OCI-LY7 (cell line): ENCODE measurements at regions not wholly inside any gene's neighbourhood (a gene's known extent, or its start where the extent isn't known, plus 50 kb on each side); places are given as distances from the start of the nearest gene placed in this dataset.

Experiments used
- BruUV-seq: library from RNA; stranded (reverse); fragments of 400-500 nt; replicated peaks from 2 replicates; lab custom pipeline; 2021; lab: Mats Ljungman, UMichigan
- CTCF ChIA-PET: fragments of 300-600 bp; sonication (Branson Sonifier 250); formaldehyde crosslinking; loops from one replicate; lab custom pipeline; 2022; ENCODE audit warnings: antibody characterized with exemption; ENCODE audit not compliant: unreplicated experiment; lab: Charles Lee
- POLR2A ChIA-PET: fragments of 300-600 bp; sonication (Branson Sonifier 250); formaldehyde crosslinking; loops from one replicate; lab custom pipeline; 2022; ENCODE audit warnings: antibody characterized with exemption; lab: Charles Lee
- DNase-seq: peaks from one replicate; pipeline ENCODE4 v3.0.0-alpha.2; 2015; ENCODE audit warnings: low spot score
- H2AFZ ChIP-seq: fragments of 200-600 bp; sonication (generic), shearing (Covaris generic); 2 replicates; pipeline ENCODE4 v1.6.1; 2014; ENCODE audit warnings: mild to moderate bottlenecking, antibody characterized with exemption, low read length, moderate library complexity
- H3K27ac ChIP-seq: fragments of 200-600 bp; sonication (generic); 2 replicates; pipeline ENCODE4 v1.5.1; 2014; ENCODE audit warnings: mixed run types, low read depth, mild to moderate bottlenecking, moderate library complexity, low read length, inconsistent platforms; ENCODE audit not compliant: poor library complexity, severe bottlenecking
- H3K36me3 ChIP-seq: fragments of 200-600 bp; sonication (generic); 2 replicates; pipeline ENCODE4 v1.6.1; 2014; ENCODE audit warnings: mild to moderate bottlenecking, antibody characterized with exemption, low read length, moderate library complexity, mixed read lengths; ENCODE audit not compliant: insufficient read depth
- H3K4me1 ChIP-seq: fragments of 200-600 bp; sonication (generic); 2 replicates; pipeline ENCODE4 v1.5.1; 2014; ENCODE audit warnings: mild to moderate bottlenecking, low read length; ENCODE audit not compliant: insufficient read depth, poor library complexity, severe bottlenecking
- H3K4me2 ChIP-seq: fragments of 200-600 bp; sonication (generic); 2 replicates; pipeline ENCODE4 v1.6.1; 2014; ENCODE audit warnings: mild to moderate bottlenecking, low read length
- H3K4me3 ChIP-seq: fragments of 200-600 bp; sonication (generic); 2 replicates; pipeline ENCODE4 v1.5.1; 2014; ENCODE audit warnings: mild to moderate bottlenecking, low read depth, low read length; ENCODE audit not compliant: poor library complexity, severe bottlenecking
- H3K79me2 ChIP-seq: fragments of 200-600 bp; sonication (generic); 2 replicates; pipeline ENCODE4 v1.6.1; 2016; ENCODE audit warnings: low read depth, mild to moderate bottlenecking, low read length, moderate library complexity, mixed read lengths; ENCODE audit not compliant: insufficient read depth
- H3K9me2 ChIP-seq: fragments of 200-600 bp; sonication (generic); 2 replicates; pipeline ENCODE4 v1.6.1; 2016; ENCODE audit warnings: mild to moderate bottlenecking, low read length, mixed read lengths; ENCODE audit not compliant: insufficient read depth
- H3K9me3 ChIP-seq: fragments of 200-600 bp; sonication (generic); 2 replicates; pipeline ENCODE4 v1.6.1; 2014; ENCODE audit warnings: mild to moderate bottlenecking, mixed run types, low read length, mixed read lengths
- H4K20me1 ChIP-seq: fragments of 200-600 bp; sonication (generic); 2 replicates; pipeline ENCODE4 v1.6.1; 2014; ENCODE audit warnings: mild to moderate bottlenecking, antibody characterized with exemption, low read length, moderate library complexity, mixed read lengths; ENCODE audit not compliant: insufficient read depth
- EZH2phosphoT487 ChIP-seq: fragments of 200-600 bp; sonication (generic); IDR thresholded peaks from 2 replicates; pipeline ENCODE4 v1.6.1; 2018; ENCODE audit warnings: low read depth, borderline replicate concordance, mild to moderate bottlenecking, mixed run types, antibody characterized with exemption, low read length, moderate library complexity, mixed read lengths
- intact Hi-C: fragments of 100-400 bp; cut with micrococcal nuclease; formaldehyde crosslinking; loops from one replicate; pipeline ENCODE4 v1.10.0; 2022; ENCODE audit not compliant: unreplicated experiment
- TF ChIP-seq, protein P1 (sequence below): fragments of 200-600 bp; sonication (generic); conservative IDR thresholded peaks from 2 replicates; pipeline ENCODE4 v1.5.1; 2014; ENCODE audit warnings: mild to moderate bottlenecking, antibody characterized with exemption, low read length, moderate library complexity, mixed read lengths

DNA sequence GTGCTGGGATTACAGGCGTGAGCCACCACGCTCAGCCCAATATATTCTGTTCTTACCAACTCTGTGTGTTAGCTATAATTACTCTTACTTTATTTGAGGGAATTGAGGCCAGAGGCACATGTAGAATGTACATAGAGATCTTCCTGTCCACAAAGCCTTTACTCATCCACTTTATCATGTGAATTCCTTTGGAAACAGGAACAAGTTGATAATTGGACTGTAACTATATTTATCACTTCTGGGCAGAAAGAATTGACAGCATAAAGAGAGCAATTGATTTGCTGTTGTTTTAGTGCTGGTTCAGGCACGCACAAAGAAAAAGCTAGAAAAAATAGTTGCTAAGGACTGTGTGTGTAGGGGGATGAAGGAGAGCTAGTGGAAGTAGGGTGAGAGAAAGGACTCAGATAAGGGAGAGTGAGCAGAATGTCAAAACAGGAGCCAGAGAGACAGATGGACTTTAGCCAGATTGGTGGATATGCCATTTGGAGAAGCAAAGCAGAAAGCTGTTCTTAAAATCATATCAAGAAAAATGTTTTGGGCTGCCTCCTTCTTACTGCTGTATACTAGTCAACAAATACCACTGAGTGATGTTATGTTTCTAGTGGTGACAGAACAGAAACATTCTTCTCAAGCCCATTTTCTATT lies 929.8 kb upstream of the CNTN5 start:
- BruUV-seq: no TSS peak
- H2AFZ ChIP-seq: no peak overlapping the region
- no peak for DNase-seq
- no peak overlapping the region for H3K4me2 ChIP-seq
- intact Hi-C loops: no loop called here
- ChIA-PET CTCF (no interaction called here), POLR2A (interaction anchor here (0.7 kb wide), 1 partner anchor 402 kb away, joined by 3 read pairs; no protein-coding TSS in a partner anchor)
- H3K79me2 ChIP-seq: no peaks in the 10 kb centered on the region
- no peaks in the 10 kb centered on the region for H3K36me3 ChIP-seq
- H3K4me3 ChIP-seq: no peak overlapping the region
- H3K9me2 ChIP-seq: no peaks in the 10 kb centered on the region
- no peaks in the 10 kb centered on the region for H4K20me1 ChIP-seq
- H3K27ac ChIP-seq: no peak overlapping the region
- no peaks in the 10 kb centered on the region for H3K4me1 ChIP-seq
- TF ChIP-seq, protein P1, sequence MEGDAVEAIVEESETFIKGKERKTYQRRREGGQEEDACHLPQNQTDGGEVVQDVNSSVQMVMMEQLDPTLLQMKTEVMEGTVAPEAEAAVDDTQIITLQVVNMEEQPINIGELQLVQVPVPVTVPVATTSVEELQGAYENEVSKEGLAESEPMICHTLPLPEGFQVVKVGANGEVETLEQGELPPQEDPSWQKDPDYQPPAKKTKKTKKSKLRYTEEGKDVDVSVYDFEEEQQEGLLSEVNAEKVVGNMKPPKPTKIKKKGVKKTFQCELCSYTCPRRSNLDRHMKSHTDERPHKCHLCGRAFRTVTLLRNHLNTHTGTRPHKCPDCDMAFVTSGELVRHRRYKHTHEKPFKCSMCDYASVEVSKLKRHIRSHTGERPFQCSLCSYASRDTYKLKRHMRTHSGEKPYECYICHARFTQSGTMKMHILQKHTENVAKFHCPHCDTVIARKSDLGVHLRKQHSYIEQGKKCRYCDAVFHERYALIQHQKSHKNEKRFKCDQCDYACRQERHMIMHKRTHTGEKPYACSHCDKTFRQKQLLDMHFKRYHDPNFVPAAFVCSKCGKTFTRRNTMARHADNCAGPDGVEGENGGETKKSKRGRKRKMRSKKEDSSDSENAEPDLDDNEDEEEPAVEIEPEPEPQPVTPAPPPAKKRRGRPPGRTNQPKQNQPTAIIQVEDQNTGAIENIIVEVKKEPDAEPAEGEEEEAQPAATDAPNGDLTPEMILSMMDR: no peak
- no peak for TF ChIP-seq EZH2phosphoT487
- H3K9me3 ChIP-seq: no peaks in the 10 kb centered on the region

DNA sequence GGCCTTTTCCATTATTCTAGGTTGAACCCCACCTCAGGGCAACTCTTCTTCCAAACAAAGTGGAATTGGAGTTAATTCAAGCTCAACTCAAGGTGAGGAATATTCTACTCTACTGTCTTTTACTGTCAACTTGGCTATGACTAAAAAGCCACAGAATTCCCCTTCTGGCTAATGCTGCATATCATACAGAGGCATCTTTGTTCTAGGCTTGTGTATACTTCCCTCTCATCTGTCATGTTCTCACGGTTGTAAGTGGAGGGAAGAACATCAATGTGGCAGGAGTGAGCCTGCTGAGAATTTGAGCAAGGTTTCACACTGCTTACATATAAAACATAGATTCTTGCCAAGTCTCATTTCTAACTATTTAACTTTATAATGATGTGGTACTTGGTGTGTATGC lies 921.4 kb upstream of the CNTN5 start:
- POLR2A ChIA-PET: interaction anchor here (0.6 kb wide), 1 partner anchor 13 kb away, joined by 3 read pairs; no protein-coding TSS in a partner anchor
- no peak overlapping the region for H2AFZ ChIP-seq

DNA sequence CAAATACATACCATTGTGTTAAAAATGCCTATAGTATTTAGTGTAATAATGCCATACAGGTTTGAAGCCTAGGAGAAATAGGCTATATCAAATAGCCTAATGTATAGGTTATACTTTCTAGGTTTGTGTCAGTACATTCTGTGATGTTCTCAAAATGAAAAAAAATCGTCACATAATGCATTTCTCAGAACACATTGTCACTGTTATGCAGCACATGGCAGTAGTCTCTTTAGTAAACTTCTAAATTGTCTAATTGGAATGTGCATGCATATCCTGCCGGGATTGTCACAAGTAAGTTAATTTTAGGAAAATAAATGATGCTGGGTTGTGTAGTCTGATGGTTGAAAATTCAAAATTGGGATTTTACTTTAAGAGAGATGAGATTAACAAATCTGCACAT lies 920.1 kb upstream of the CNTN5 start:
- intact Hi-C loops: no loop called here
- BruUV-seq: no TSS peak
- TF ChIP-seq EZH2phosphoT487: no peak
- TF ChIP-seq, protein P1: no peak
- H3K9me3 ChIP-seq: no peaks in the 10 kb centered on the region
- H3K9me2 ChIP-seq: no peaks in the 10 kb centered on the region
- ChIA-PET POLR2A (no interaction called here), CTCF (no interaction called here)
- no peaks in the 10 kb centered on the region for H3K36me3 ChIP-seq
- H2AFZ ChIP-seq: no peak overlapping the region
- DNase-seq: no peak
- H3K79me2 ChIP-seq: no peaks in the 10 kb centered on the region
- H3K4me3 ChIP-seq: no peak overlapping the region
- H3K27ac ChIP-seq: no peak overlapping the region
- no peak overlapping the region for H3K4me2 ChIP-seq
- no peaks in the 10 kb centered on the region for H3K4me1 ChIP-seq
- H4K20me1 ChIP-seq: no peaks in the 10 kb centered on the region

More for the DNA sequence above, 921.4 kb upstream of the CNTN5 start:
- Histone ChIP-seq H3K9me3 (no peaks in the 10 kb centered on the region), H3K9me2 (no peaks in the 10 kb centered on the region), H3K27ac (no peak overlapping the region), H3K4me1 (no peaks in the 10 kb centered on the region), H4K20me1 (no peaks in the 10 kb centered on the region), H3K4me3 (no peak overlapping the region), H3K36me3 (no peaks in the 10 kb centered on the region), H3K4me2 (no peak overlapping the region), H3K79me2 (no peaks in the 10 kb centered on the region)
- TF ChIP-seq, protein P1: no peak
- TF ChIP-seq EZH2phosphoT487: no peak
- CTCF ChIA-PET: no interaction called here
- no peak for DNase-seq
- intact Hi-C loops: no loop called here
- no TSS peak for BruUV-seq
